SK-N-SH treated with all-trans-retinoic acid at 6 μM for 48 hours (cell line): ENCODE measurements at regions not wholly inside any gene's neighbourhood (a gene's known extent, or its start where the extent isn't known, plus 50 kb on each side); places are given as distances from the start of the nearest gene placed in this dataset.

ENCODE experiments used
- ATAC-seq: fragments of 200-7000 bp; cut with Tn5 transposase; 3 replicates; pipeline ENCODE4 v1.9.1; 2020; ENCODE audit warnings: mild to moderate bottlenecking, moderate library complexity
- BACH2 ChIP-seq: fragments of 250-450 bp; sonication (Bioruptor Pico); IDR thresholded peaks from 2 replicates; pipeline ENCODE4 v1.9.0; 2021; ENCODE audit warnings: mild to moderate bottlenecking, borderline replicate concordance
- CREB5 ChIP-seq: fragments of 250-450 bp; sonication (Bioruptor Pico); IDR thresholded peaks from 2 replicates; pipeline ENCODE4 v1.5.1; 2020; ENCODE audit warnings: low read depth, mild to moderate bottlenecking, moderate library complexity
- CSDC2 ChIP-seq: fragments of 250-450 bp; sonication (Bioruptor Pico); IDR thresholded peaks from 2 replicates; pipeline ENCODE4 v1.5.0; 2020; ENCODE audit warnings: mild to moderate bottlenecking, moderate library complexity
- CSRNP3 ChIP-seq: fragments of 250-450 bp; sonication (Bioruptor Pico); IDR thresholded peaks from 2 replicates; pipeline ENCODE4 v1.5.1; 2021; ENCODE audit warnings: mild to moderate bottlenecking, moderate library complexity
- ESRRG ChIP-seq: fragments of 250-450 bp; sonication (Bioruptor Pico); IDR thresholded peaks from 2 replicates; pipeline ENCODE4 v1.6.1; 2021; ENCODE audit warnings: mild to moderate bottlenecking
- GLIS3 ChIP-seq: fragments of 250-450 bp; sonication (Bioruptor Pico); IDR thresholded peaks from 2 replicates; pipeline ENCODE4 v1.5.0; 2020; ENCODE audit warnings: mild to moderate bottlenecking, moderate library complexity
- ISL1 ChIP-seq: fragments of 250-450 bp; sonication (Bioruptor Pico); IDR thresholded peaks from 2 replicates; pipeline ENCODE4 v2.1.2; 2022; ENCODE audit warnings: mild to moderate bottlenecking, moderate library complexity
- OSR1 ChIP-seq: fragments of 250-450 bp; sonication (Bioruptor Pico); IDR thresholded peaks from 2 replicates; pipeline ENCODE4 v1.8.0; 2022; ENCODE audit warnings: moderate library complexity, mild to moderate bottlenecking, inconsistent platforms
- PATZ1 ChIP-seq: fragments of 250-450 bp; sonication (Bioruptor Pico); IDR thresholded peaks from 2 replicates; pipeline ENCODE4 v1.8.0; 2020; ENCODE audit warnings: mild to moderate bottlenecking, moderate library complexity, borderline replicate concordance
- POU6F1 ChIP-seq: fragments of 250-450 bp; sonication (Bioruptor Pico); IDR thresholded peaks from 2 replicates; pipeline ENCODE4 v1.8.0; 2021; ENCODE audit warnings: low read depth, mild to moderate bottlenecking, moderate library complexity, borderline replicate concordance
- PPARA ChIP-seq: fragments of 250-450 bp; sonication (Bioruptor Pico); IDR thresholded peaks from 2 replicates; pipeline ENCODE4 v1.5.0; 2020; ENCODE audit warnings: mild to moderate bottlenecking, borderline replicate concordance
- RARB ChIP-seq: fragments of 250-450 bp; sonication (Bioruptor Pico); IDR thresholded peaks from 2 replicates; pipeline ENCODE4 v1.8.0; 2021; ENCODE audit warnings: mild to moderate bottlenecking, moderate library complexity
- SNAI2 ChIP-seq: fragments of 250-450 bp; sonication (Bioruptor Pico); IDR thresholded peaks from 2 replicates; pipeline ENCODE4 v1.5.0; 2020; ENCODE audit warnings: mild to moderate bottlenecking, moderate library complexity
- TCF4 ChIP-seq: fragments of 250-450 bp; sonication (Bioruptor Pico); IDR thresholded peaks from 2 replicates; pipeline ENCODE4 v1.8.0; 2021; ENCODE audit warnings: mild to moderate bottlenecking, moderate library complexity, borderline replicate concordance
- TOX ChIP-seq: fragments of 250-450 bp; sonication (Bioruptor Pico); IDR thresholded peaks from 2 replicates; pipeline ENCODE4 v1.8.0; 2021; ENCODE audit warnings: mild to moderate bottlenecking, moderate library complexity, borderline replicate concordance
- TSHZ2 ChIP-seq: fragments of 250-450 bp; sonication (Bioruptor Pico); IDR thresholded peaks from 2 replicates; pipeline ENCODE4 v1.5.0; 2020; ENCODE audit warnings: mild to moderate bottlenecking, moderate library complexity
- ZFP3 ChIP-seq: fragments of 250-450 bp; sonication (Bioruptor Pico); IDR thresholded peaks from 2 replicates; pipeline ENCODE4 v1.5.0; 2020; ENCODE audit warnings: mild to moderate bottlenecking, moderate library complexity
- ZFP30 ChIP-seq: fragments of 450-650 bp; formaldehyde crosslinking; IDR thresholded peaks from 2 replicates; pipeline ENCODE4 v1.5.0; 2022; ENCODE audit warnings: mild to moderate bottlenecking, moderate library complexity
- ZNF565 ChIP-seq: fragments of 450-650 bp; formaldehyde crosslinking; conservative IDR thresholded peaks from 2 replicates; pipeline ENCODE4 v1.5.0; 2020; ENCODE audit warnings: low read depth, mild to moderate bottlenecking, moderate library complexity
- ZNF70 ChIP-seq: fragments of 450-650 bp; formaldehyde crosslinking; IDR thresholded peaks from 2 replicates; pipeline ENCODE4 v1.5.0; 2020; ENCODE audit warnings: mild to moderate bottlenecking, moderate library complexity
- ZNF8 ChIP-seq: fragments of 450-650 bp; formaldehyde crosslinking; IDR thresholded peaks from 2 replicates; pipeline ENCODE4 v1.5.0; 2020; ENCODE audit warnings: mild to moderate bottlenecking, moderate library complexity

GRCh38 chrX:139191286-139191685, 339.3 kb upstream of the F9 start (continued):
- no peak for TF ChIP-seq CSRNP3 (CRISPR knock-in tag)
- no peak for TF ChIP-seq TCF4 (CRISPR knock-in tag)

- no peak for ATAC-seq
- TF ChIP-seq BACH2 (CRISPR knock-in tag), result no peak
- no peak for TF ChIP-seq ISL1 (CRISPR knock-in tag)
- TF ChIP-seq TCF4 (CRISPR knock-in tag), result no peak
- TF ChIP-seq ZFP30 (CRISPR knock-in tag), result no peak
- no peak for TF ChIP-seq PPARA (CRISPR knock-in tag)
- TF ChIP-seq POU6F1 (CRISPR knock-in tag), result no peak
- no peak for TF ChIP-seq ZNF8 (CRISPR knock-in tag)
- TF ChIP-seq RARB (CRISPR knock-in tag), result no peak
- no peak for TF ChIP-seq TOX (CRISPR knock-in tag)
Measured at GRCh38 chrX:139187738-139188137, 342.8 kb upstream of the F9 start.

GRCh38 chrX:139186991-139187390, 343.5 kb upstream of the F9 start:
- no peak for TF ChIP-seq ZFP30 (CRISPR knock-in tag)
- no peak for TF ChIP-seq CSRNP3 (CRISPR knock-in tag)
- TF ChIP-seq SNAI2 (CRISPR knock-in tag), result no peak
- TF ChIP-seq PATZ1 (CRISPR knock-in tag), result no peak
- TF ChIP-seq PPARA (CRISPR knock-in tag), result no peak
- TF ChIP-seq ISL1 (CRISPR knock-in tag), result no peak
- TF ChIP-seq TSHZ2 (CRISPR knock-in tag), result no peak
- TF ChIP-seq ZNF565 (CRISPR knock-in tag), result no peak
- no peak for TF ChIP-seq POU6F1 (CRISPR knock-in tag)
- TF ChIP-seq ZNF8 (CRISPR knock-in tag), result no peak
- TF ChIP-seq CREB5, result no peak
- no peak for TF ChIP-seq OSR1
- TF ChIP-seq BACH2 (CRISPR knock-in tag), result no peak
- TF ChIP-seq ZNF70 (CRISPR knock-in tag), result no peak
- no peak for TF ChIP-seq ESRRG (CRISPR knock-in tag)
- TF ChIP-seq CSDC2 (CRISPR knock-in tag), result no peak
- no peak for TF ChIP-seq ZFP3 (CRISPR knock-in tag)
- no peak for TF ChIP-seq GLIS3 (CRISPR knock-in tag)
- no peak for TF ChIP-seq TOX (CRISPR knock-in tag)
- TF ChIP-seq RARB (CRISPR knock-in tag), result no peak
- no peak for ATAC-seq
